Heart left ventricle (tissue), 13 donors: ENCODE measurements at regions not wholly inside any gene's neighbourhood (a gene's known extent, or its start where the extent isn't known, plus 50 kb on each side); places are given as distances from the start of the nearest gene placed in this dataset.

Experiments
- POLR2A ChIP-seq, 2 donors: fragments of 450-650 bp; IDR thresholded peaks; one replicate each; pipeline ENCODE4 v1.6.1; 2017; ENCODE audit warnings: antibody characterized with exemption in 2 of 2, mild to moderate bottlenecking in 2 of 2, moderate library complexity in 2 of 2
- TF ChIP-seq, protein P1 (sequence below), 12 donors: fragments of 200-600 bp; sonication (generic) in 4 of 12; IDR thresholded peaks; one replicate each; pipeline versions ENCODE4 v1.5.0 to v1.8.0; 2018 to 2022; ENCODE audit warnings: antibody characterized with exemption in 12 of 12, mild to moderate bottlenecking in 5 of 12
- donor health status: ischemic (EF 13 %, LVEDD 7.1; RV severe dilation, severe dysfunction).
- donor health status: DM: no; HTN: yes; CAD: no.
- donor health status: DM: no; HTN: no; CAD: no.
- donor health status: ischemic (EF 25% LVEDD 6.9; RV normal size, moderate dysfunction).
- donor health status: ischemic (EF 25% LVEDD 5.7; RV mildly dilated, moderate dysfunction).
- donor health status: ischemic (EF 35%, LVEDD 5.7; RV mildly dilated, moderate dysfunction).
- donor health status: nonischemic (EF 11% LVEDD 7.7; RV severe dilation, severe dysfunction).
- donor health status: DM: yes; HTN: yes; CAD: no.
- donor health status: PGD.
- donor health status: ischemic (EF 29% LVEDD 5.4; RV normal size, mild dysfunction).
- donor health status: nonischemic (EF 23%, LVEDD 6.1; RV moderate dilation, normal function).

DNA sequence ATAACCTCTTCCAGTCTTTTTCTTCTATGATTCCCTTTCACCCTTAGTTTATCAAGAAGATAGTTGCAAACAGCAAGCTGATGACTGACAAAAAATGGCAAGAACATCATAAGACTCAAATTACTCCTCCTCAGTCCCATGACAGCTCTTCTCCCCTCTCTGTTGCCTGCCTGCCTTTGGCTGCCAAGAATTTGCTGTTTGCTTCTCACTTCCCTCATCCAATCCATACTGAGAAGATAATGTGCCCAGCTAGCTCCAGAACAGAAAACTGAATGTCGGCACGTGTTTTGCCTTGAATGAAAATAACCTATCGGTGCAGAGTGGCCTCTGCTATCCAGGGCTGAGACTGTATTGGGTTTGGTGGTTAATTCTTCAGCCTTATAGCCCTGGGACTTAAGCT is 192.1 kb downstream of the PPARGC1A start:
- TF ChIP-seq, protein P1, sequence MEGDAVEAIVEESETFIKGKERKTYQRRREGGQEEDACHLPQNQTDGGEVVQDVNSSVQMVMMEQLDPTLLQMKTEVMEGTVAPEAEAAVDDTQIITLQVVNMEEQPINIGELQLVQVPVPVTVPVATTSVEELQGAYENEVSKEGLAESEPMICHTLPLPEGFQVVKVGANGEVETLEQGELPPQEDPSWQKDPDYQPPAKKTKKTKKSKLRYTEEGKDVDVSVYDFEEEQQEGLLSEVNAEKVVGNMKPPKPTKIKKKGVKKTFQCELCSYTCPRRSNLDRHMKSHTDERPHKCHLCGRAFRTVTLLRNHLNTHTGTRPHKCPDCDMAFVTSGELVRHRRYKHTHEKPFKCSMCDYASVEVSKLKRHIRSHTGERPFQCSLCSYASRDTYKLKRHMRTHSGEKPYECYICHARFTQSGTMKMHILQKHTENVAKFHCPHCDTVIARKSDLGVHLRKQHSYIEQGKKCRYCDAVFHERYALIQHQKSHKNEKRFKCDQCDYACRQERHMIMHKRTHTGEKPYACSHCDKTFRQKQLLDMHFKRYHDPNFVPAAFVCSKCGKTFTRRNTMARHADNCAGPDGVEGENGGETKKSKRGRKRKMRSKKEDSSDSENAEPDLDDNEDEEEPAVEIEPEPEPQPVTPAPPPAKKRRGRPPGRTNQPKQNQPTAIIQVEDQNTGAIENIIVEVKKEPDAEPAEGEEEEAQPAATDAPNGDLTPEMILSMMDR (IDR thresholded peaks at IDR 0.05), result no peak
- TF ChIP-seq POLR2A (IDR thresholded peaks at IDR 0.05), result no peak
